SK-N-SH (cell line): ENCODE measurements at regions not wholly inside any gene's neighbourhood (a gene's known extent, or its start where the extent isn't known, plus 50 kb on each side); places are given as distances from the start of the nearest gene placed in this dataset.

Experiments
- CHD2 ChIP-seq: fragments of 150-350 bp; IDR thresholded peaks from 2 replicates; pipeline ENCODE4 v1.6.1; 2018; ENCODE audit warnings: low read length; ENCODE audit not compliant: partially characterized antibody
- ELF1 ChIP-seq: IDR thresholded peaks from 2 replicates; pipeline ENCODE4 v1.4.0; 2012
- EP300 ChIP-seq, 2 experiments: IDR thresholded peaks; 2 replicates each; pipeline versions ENCODE4 v1.4.0 to v1.6.1; 2012; ENCODE audit warnings: borderline replicate concordance in 1 of 2, low read depth in 1 of 2, low read length in 1 of 2
- NRF1 ChIP-seq: IDR thresholded peaks from 2 replicates; pipeline ENCODE4 v1.6.1; 2012; ENCODE audit warnings: low read depth, mild to moderate bottlenecking, low read length
- REST ChIP-seq: IDR thresholded peaks from 2 replicates; pipeline ENCODE4 v1.6.1; 2012; ENCODE audit warnings: mild to moderate bottlenecking, low read depth, low read length, moderate library complexity
- SMC3 ChIP-seq: IDR thresholded peaks from 2 replicates; pipeline ENCODE4 v1.6.1; 2012; ENCODE audit warnings: low read depth, low read length, improper control_type of control experiment
- YY1 ChIP-seq: IDR thresholded peaks from 2 replicates; pipeline ENCODE4 v1.4.0; 2012; ENCODE audit warnings: low read depth, mild to moderate bottlenecking
- TF ChIP-seq, protein P1 (sequence below): fragments of 200-600 bp; sonication (generic); IDR thresholded peaks from 2 replicates; pipeline ENCODE4 v1.6.1; 2017; ENCODE audit warnings: antibody characterized with exemption, mild to moderate bottlenecking, moderate library complexity
- TF ChIP-seq, protein P2 (sequence below): fragments of 150-350 bp; IDR thresholded peaks from 2 replicates; pipeline ENCODE4 v1.6.1; 2017; ENCODE audit warnings: antibody characterized with exemption, low read length, low read depth, borderline replicate concordance
- TF ChIP-seq, protein P3 (sequence below): fragments of 150-350 bp; IDR thresholded peaks from 2 replicates; pipeline ENCODE4 v1.6.1; 2016; ENCODE audit warnings: mild to moderate bottlenecking, low read depth, low read length

DNA sequence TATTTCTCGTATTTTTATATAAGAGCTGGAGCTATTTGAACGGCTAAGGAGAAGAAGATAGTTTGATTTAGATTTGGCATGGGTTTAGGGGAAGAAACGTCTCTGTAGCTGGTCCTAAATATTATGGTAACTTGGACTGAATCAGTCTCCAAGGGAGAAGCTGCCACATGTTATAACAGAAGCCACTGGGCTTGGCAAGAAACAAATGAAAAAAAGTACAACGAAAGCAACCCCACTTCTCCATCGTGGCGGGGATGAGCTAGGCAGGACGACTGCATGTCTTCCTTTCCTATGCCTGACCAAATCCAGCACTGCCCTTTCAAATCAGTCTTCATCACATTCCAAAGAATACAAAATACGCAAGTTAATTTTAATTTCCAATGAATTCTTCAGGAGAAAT lies 196.7 kb upstream of the KLF14 start:
- no peak for TF ChIP-seq REST
- no peak for TF ChIP-seq CHD2
- TF ChIP-seq, protein P1, sequence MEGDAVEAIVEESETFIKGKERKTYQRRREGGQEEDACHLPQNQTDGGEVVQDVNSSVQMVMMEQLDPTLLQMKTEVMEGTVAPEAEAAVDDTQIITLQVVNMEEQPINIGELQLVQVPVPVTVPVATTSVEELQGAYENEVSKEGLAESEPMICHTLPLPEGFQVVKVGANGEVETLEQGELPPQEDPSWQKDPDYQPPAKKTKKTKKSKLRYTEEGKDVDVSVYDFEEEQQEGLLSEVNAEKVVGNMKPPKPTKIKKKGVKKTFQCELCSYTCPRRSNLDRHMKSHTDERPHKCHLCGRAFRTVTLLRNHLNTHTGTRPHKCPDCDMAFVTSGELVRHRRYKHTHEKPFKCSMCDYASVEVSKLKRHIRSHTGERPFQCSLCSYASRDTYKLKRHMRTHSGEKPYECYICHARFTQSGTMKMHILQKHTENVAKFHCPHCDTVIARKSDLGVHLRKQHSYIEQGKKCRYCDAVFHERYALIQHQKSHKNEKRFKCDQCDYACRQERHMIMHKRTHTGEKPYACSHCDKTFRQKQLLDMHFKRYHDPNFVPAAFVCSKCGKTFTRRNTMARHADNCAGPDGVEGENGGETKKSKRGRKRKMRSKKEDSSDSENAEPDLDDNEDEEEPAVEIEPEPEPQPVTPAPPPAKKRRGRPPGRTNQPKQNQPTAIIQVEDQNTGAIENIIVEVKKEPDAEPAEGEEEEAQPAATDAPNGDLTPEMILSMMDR: no peak
- TF ChIP-seq EP300 (IDR thresholded peaks at IDR 0.05; ENCODE audit: borderline replicate concordance in 1 of 2, low read depth in 1 of 2, low read length in 1 of 2): no peak
- TF ChIP-seq ELF1: no peak
- TF ChIP-seq, protein P2, sequence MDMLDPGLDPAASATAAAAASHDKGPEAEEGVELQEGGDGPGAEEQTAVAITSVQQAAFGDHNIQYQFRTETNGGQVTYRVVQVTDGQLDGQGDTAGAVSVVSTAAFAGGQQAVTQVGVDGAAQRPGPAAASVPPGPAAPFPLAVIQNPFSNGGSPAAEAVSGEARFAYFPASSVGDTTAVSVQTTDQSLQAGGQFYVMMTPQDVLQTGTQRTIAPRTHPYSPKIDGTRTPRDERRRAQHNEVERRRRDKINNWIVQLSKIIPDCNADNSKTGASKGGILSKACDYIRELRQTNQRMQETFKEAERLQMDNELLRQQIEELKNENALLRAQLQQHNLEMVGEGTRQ: no peak
- TF ChIP-seq, protein P3, sequence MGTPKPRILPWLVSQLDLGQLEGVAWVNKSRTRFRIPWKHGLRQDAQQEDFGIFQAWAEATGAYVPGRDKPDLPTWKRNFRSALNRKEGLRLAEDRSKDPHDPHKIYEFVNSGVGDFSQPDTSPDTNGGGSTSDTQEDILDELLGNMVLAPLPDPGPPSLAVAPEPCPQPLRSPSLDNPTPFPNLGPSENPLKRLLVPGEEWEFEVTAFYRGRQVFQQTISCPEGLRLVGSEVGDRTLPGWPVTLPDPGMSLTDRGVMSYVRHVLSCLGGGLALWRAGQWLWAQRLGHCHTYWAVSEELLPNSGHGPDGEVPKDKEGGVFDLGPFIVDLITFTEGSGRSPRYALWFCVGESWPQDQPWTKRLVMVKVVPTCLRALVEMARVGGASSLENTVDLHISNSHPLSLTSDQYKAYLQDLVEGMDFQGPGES: no peak
- no peak for TF ChIP-seq SMC3
- no peak for TF ChIP-seq NRF1
- TF ChIP-seq YY1: no peak
